OCI-LY3 (cell line): ENCODE measurements at regions not wholly inside any gene's neighbourhood (a gene's known extent, or its start where the extent isn't known, plus 50 kb on each side); places are given as distances from the start of the nearest gene placed in this dataset.

Experiments
- CTCF ChIP-seq: fragments of 200-600, 300-600 bp; sonication (generic); IDR thresholded peaks from 2 replicates; pipeline ENCODE4 v1.5.1; 2014; ENCODE audit warnings: antibody characterized with exemption, low read length, low read depth
- EZH2phosphoT487 ChIP-seq: fragments of 200-600 bp; shearing (Covaris generic); IDR thresholded peaks from 2 replicates; pipeline ENCODE4 v1.6.1; 2018; ENCODE audit warnings: antibody characterized with exemption, mixed run types, low read depth

- no peak for TF ChIP-seq CTCF
- TF ChIP-seq EZH2phosphoT487: no peak
These were observed 230.9 kb upstream of the ANKRD55 start for GRCh38 chr5:56463944-56464571.
